Activated naive CD8-positive, alpha-beta T cell treated with anti-CD3 and anti-CD28 coated beads, Interleukin-2, amount 50 U/mL, for 16 hours (primary cell): ENCODE measurements at regions not wholly inside any gene's neighbourhood (a gene's known extent, or its start where the extent isn't known, plus 50 kb on each side); places are given as distances from the start of the nearest gene placed in this dataset.

ENCODE experiments used
- DNase-seq: peaks from one replicate; pipeline ENCODE4 v3.0.0-alpha.2; 2020; ENCODE audit warnings: low read depth, low spot score

- DNase-seq: no peak
These were observed 290.9 kb downstream of the AACS start for GRCh38 chr12:125356111-125356510.

DNA sequence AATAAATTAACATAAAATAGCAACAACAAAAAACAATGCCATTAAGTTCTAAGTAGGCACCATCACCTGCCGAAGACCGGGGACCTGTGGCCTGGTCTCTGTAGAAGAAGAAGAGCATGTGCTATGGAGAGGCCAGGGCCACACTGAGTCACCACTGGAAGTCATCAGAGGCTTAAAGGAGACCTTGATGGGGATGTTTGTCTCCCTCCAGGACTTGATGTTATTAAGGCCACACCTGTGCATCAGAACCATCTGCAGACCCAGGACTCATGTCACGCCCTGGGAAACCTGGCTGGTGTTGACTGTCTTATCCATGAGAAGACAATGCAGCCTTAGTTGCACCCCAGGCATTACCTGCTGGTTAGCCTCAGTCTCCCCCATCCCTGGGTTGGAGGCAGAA lies 292.3 kb downstream of the AACS start:
- DNase-seq: no peak

DNA sequence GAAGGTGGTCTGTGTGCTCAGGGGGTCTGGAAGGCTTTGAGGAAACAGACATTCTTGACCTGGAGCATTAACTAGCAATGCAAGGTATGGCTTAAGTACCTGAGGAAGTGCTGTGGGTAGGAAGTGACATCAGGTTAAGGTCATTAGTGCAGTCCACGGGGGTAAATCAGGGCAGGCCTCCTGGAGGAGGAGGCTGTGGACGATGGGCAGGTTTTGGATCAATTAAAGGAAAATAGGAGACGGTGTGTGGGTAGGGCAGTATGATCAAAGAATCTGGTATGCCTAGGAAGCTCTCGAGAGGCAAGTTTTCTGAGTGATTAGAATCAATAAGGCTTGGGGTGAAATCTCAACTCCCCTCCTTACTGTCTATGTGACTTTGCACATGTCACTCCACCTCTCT lies 295.3 kb downstream of the AACS start:
- no peak for DNase-seq

GRCh38 chr12:125371033-125371432 lies 305.8 kb downstream of the AACS start:
- DNase-seq: no peak

GRCh38 chr12:125372085-125372484 lies 306.9 kb downstream of the AACS start:
- no peak for DNase-seq

- DNase-seq: no peak
These were observed 308.1 kb downstream of the AACS start for GRCh38 chr12:125373375-125373774.

DNA sequence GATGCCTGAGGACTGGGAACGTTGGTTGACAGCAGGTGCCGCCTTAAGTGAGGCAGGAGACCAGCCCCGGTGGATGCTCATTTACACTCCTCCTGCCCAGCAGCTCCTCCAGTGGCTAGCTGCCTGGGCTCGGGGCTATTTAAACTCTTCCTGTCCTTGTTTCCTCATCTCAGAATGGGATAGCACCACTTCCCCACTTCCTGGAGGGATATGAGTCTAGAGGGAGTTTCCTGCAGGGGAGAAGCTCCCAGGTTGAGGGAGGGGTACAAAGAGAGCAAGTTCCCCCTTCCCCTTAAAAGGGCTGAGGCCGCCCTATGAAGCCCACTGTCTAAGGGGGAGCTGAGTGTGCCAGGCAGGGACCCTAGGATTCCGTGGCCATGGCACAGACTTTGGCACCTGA lies 311.2 kb downstream of the AACS start:
- DNase-seq: no peak

- no peak for DNase-seq
These were observed 311.9 kb downstream of the AACS start for GRCh38 chr12:125377093-125377492.

GRCh38 chr12:125381373-125381772 lies 316.1 kb downstream of the AACS start:
- DNase-seq: no peak

DNA sequence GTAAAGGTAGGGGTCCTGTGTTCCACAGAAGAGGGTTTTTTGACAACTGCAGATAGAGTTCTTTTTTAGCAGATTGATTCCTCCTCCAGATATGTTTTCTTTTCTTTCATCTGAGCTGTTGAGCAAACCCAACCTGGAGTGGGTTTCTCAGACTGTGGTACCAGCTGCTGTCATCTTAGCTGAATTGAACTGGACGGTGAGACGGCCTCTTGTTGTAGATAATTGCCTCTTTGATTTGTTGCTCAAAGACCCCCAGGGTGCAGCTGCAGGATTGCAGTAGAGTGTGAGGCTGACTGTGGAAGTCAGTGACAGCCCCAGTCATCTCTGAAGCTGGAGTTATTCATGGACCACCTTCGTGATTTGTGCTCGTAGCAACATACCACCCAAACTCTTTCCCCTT lies 317.7 kb downstream of the AACS start:
- no peak for DNase-seq

- DNase-seq: no peak
These were observed 321.4 kb downstream of the AACS start for GRCh38 chr12:125386652-125387051.

GRCh38 chr12:125387206-125387605 lies 322.0 kb downstream of the AACS start:
- DNase-seq: no peak

DNA sequence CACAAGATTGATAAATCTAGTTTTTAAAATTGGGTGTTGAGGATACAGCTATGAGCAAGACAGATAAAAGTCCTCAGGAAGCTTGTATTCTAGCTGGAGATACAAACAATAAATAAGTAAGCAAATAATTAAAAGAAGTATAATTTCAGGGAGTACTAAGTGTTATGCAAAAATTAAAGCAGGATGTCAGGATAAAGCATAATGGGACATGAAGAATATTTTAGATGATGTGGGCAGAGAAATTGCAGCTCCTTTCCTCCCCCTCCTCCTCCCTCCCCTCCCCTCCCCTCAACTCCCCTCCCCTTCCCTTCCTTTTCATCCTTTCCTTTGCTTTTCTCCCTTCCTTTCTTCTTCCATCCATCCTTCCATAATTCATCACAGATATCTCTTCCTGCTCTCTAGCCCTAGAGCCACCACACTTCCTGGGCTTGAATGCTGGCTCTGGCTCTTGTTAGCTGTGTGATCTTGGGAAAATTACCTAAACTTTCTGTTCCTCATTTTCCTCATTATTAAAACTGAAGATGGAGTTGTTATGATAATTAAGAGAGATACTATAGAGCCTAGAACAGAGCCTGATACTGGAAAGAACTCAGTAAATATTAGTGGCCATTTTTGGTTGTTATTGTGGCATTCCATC lies 323.9 kb downstream of the AACS start:
- no peak for DNase-seq

- DNase-seq: no peak
These were observed 328.3 kb downstream of the AACS start for GRCh38 chr12:125393569-125393968.

GRCh38 chr12:125395583-125396215 lies 330.5 kb downstream of the AACS start:
- DNase-seq: no peak

DNA sequence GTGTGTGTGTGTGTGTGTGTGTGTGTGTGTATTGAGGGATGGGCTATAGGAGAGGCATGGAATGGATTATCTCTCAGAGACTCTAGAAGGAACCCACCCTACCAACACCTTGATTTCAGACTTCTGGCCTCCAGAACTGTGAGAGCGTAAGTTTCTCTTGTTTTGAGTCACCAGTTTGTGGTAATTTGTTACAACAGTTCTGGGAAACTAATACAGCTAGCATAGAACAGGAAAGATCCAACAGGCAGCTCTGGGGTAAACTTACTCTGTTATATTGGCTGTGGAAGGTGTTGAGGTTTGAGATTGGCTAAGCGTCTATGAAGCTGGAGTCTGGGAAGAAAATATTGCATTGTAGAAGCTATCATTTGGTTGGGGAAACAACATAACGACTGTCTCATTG lies 334.3 kb downstream of the AACS start:
- DNase-seq: no peak

DNA sequence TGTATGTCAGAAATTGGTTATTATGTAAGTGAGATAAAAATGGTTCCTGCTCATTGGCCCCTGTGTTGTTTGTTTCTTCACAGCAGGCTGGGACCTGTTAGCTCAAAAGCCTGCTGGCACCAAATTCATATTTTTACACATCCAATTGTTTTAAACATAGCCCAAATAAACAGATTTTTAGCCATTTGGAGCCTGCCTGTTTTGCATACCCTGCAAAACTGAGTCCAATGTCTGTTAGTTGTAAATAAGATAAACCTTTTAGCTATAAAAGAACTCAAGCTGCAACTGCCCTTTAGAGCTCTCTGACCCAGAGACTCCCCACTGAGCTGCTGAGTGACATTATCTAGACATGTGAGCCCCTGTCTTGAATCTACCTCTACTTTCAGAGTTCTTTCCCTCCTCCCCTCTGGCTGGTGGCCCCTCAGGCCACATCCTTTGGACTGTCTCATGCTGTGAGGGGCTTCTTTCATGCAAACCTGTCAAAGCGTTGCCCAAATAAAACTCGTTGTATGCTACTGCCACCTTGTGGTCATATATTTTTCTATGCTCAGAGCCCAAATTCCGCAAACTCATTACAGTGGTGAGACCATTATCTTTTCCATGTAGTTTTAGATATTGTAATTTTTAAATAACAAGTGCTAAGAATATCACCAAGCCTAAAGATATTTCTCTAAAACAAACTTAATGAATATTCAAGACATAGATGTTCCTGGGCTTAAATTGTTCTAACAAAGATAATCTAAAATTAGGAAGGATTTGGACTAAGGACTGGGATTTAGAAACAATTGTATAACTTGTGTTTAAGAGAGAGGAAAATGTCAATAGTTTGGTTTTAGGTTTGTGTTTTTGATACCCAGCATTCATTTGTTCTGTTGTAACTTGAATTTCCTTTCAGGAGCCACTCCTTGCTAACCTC lies 337.9 kb downstream of the AACS start:
- no peak for DNase-seq

DNA sequence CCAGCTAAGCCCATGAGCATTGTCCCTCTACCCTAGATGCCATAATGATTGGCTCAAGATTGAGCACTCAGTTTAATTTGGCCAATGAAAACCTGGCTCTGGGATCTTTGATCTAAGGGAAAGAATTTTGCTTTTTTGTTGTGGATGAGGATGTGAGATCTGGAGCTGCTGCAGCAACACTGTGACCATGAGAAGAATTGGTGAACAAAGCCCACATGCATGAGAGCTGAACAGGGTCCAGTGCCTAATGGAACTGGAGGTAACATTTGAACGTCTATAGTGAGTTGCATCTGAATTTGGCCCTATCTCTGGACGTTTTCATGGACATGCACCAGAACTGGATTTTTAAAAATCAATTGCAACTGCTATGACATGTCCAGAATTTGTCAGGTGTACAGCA lies 338.6 kb downstream of the AACS start:
- DNase-seq: no peak

DNA sequence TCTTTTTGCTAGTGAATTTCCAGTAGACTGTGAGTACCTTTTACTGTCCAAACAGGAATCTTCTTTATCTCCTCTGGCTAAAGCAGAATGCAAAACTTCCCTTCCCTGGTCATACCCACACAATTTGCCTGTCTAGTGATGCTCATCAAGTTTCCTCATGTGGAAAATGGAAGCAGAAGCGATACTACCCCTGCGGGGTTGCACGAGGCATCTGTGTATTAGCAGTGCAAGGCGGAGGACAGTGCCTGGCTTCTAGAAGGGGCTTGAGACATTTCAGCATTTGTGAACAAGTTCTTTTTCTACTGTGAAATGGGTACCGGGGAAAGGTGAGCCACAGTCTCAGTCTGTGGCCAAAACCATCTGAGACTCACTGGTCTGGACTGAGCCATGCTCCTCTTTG lies 340.9 kb downstream of the AACS start:
- no peak for DNase-seq

DNA sequence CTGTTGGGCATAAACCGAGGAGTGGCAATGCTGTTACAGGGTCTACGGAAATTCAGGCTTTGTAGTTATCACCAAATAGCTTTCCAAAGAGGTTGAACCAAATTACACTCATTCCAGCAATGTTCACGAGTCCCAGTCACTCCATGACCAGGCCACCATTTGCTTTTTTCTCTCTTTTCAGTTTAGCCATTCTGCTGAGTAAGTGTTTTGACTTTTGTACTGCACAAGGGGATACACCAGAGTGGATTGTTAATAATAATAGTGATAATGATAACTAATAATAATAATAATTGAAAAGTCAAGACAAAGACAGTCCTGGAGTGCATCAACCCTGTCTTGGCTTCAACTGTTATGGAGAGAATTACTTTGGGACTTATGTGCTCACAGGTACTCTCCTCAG lies 343.5 kb downstream of the AACS start:
- no peak for DNase-seq

DNA sequence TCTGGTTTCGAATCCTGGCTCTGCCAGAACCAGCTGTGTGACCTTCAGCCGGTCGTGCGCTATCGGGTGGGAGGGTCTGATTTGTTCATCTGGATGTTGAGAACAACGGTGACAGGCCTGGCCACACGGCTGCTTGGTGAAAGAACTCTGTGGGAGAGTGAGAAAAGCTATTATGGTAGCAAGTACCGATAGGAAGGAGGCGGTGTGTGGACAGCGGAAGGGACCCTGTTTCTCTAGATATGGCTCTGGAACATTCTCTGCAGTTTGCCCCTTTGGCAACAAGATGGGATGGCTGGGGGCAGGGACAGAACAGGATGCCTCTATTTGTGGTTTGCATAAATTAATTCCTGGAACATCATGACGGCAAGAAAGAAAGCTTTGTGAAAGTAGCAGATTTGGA lies 347.3 kb downstream of the AACS start:
- no peak for DNase-seq

DNA sequence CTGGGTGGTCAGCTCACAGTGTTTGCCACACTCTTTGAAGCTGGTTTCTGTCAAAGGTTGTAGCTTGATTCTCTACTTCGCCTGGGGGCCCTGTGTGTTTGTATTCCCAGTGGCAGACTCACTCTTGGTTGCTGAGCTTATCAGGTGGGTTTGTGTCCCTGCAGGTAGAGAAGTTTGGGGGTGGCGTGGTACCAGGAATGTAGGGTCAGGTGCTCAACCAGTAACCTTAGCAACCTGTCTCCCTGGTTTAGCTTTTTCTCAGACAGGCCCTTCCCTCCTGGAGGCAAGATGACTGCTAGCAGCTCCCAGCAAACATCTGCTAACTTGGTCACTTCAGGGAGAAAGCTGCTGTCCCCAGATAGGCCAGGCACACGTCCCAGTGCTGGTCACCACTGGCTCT lies 352.2 kb downstream of the AACS start:
- DNase-seq: no peak
